Tibial artery (tissue), 4 donors: ENCODE measurements at regions not wholly inside any gene's neighbourhood (a gene's known extent, or its start where the extent isn't known, plus 50 kb on each side); places are given as distances from the start of the nearest gene placed in this dataset.
"Not testable (repeated sequence)": the region's sequence is repeated elsewhere in the genome, so short reads cannot be mapped to it uniquely, and the experiment has no call there.

Experiments used
- DNase-seq, 2 donors: peaks; one replicate each; pipeline ENCODE4 v3.0.0-alpha.2; 2019
- H3K27ac ChIP-seq, 2 donors: fragments of 200-600 bp; sonication (generic) in 1 of 2; 1 replicate in 1 of 2; 2 replicates in 1 of 2; pipeline ENCODE4 v1.5.1; 2018 to 2019; ENCODE audit warnings: mild to moderate bottlenecking in 1 of 2
- H3K27me3 ChIP-seq, 2 donors: fragments of 200-600 bp; sonication (generic) in 1 of 2; one replicate each; pipeline versions ENCODE4 v1.5.1 to v1.6.0; 2016 to 2019
- H3K36me3 ChIP-seq, 3 donors: fragments of 200-600 bp; sonication (generic) in 2 of 3; one replicate each; pipeline ENCODE4 v1.5.1; 2016 to 2019; ENCODE audit warnings: mild to moderate bottlenecking in 2 of 3
- H3K4me1 ChIP-seq, 4 donors: fragments of 200-600 bp; sonication (generic) in 2 of 4; 1 replicate in 3 of 4; 2 replicates in 1 of 4; pipeline ENCODE4 v1.5.1; 2016 to 2019
- H3K4me3 ChIP-seq, 2 donors: fragments of 200-600 bp; sonication (generic) in 1 of 2; 1 replicate in 1 of 2; 2 replicates in 1 of 2; pipeline ENCODE4 v1.5.1; 2018 to 2019; ENCODE audit warnings: mild to moderate bottlenecking in 2 of 2
- H3K9me3 ChIP-seq, 3 donors: fragments of 200-600 bp; sonication (generic) in 1 of 3; one replicate each; pipeline ENCODE4 v1.5.1; 2016 to 2019
- intact Hi-C: fragments of 100-400 bp; cut with DNase I; formaldehyde crosslinking; loops from one replicate; pipeline ENCODE4 v1.15.0; 2023; ENCODE audit warnings: low total_unique reads
- TF ChIP-seq, protein P1 (sequence below), 2 experiments: fragments of 200-600 bp in 1 of 2; fragments of 450-650 bp in 1 of 2; IDR thresholded peaks; one replicate each; pipeline ENCODE4 v1.5.1; 2017 to 2019; ENCODE audit warnings: antibody characterized with exemption in 2 of 2, mild to moderate bottlenecking in 1 of 2, moderate library complexity in 1 of 2

DNA sequence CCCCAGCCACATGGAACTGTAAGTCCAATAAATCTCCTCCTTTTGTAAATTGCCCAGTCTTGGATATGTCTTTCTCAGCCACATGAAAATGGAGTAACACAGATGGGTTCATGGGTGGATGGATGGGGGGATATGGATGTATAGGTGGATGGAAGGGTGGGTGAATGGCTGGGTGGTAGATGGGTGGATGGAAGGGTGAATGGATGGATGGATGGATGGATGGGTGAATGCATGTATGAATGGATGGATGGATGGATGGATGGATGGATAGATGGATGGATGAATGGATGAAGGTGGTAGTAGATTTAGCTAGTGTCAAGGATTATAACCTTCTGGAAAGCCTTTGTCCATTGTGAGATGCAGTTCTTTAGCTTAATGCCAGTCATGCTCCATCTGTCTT, 146.1 kb upstream of the ATP2B2 start:
- H3K27ac ChIP-seq, result no peak overlapping the region
- peaks cover 0 to 3% of the 10 kb centered on the region in 2 donors for H3K27me3 ChIP-seq
- H3K36me3 ChIP-seq, result no peaks in the 10 kb centered on the region
- H3K4me3 ChIP-seq, result no peak overlapping the region
- H3K9me3 ChIP-seq, result no peaks in the 10 kb centered on the region
- DNase-seq, result no peak
- intact Hi-C loops, result no loop called here
- H3K4me1 ChIP-seq, result no peaks in the 10 kb centered on the region
- TF ChIP-seq, protein P1, sequence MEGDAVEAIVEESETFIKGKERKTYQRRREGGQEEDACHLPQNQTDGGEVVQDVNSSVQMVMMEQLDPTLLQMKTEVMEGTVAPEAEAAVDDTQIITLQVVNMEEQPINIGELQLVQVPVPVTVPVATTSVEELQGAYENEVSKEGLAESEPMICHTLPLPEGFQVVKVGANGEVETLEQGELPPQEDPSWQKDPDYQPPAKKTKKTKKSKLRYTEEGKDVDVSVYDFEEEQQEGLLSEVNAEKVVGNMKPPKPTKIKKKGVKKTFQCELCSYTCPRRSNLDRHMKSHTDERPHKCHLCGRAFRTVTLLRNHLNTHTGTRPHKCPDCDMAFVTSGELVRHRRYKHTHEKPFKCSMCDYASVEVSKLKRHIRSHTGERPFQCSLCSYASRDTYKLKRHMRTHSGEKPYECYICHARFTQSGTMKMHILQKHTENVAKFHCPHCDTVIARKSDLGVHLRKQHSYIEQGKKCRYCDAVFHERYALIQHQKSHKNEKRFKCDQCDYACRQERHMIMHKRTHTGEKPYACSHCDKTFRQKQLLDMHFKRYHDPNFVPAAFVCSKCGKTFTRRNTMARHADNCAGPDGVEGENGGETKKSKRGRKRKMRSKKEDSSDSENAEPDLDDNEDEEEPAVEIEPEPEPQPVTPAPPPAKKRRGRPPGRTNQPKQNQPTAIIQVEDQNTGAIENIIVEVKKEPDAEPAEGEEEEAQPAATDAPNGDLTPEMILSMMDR (IDR thresholded peaks at IDR 0.05), result no peak

DNA sequence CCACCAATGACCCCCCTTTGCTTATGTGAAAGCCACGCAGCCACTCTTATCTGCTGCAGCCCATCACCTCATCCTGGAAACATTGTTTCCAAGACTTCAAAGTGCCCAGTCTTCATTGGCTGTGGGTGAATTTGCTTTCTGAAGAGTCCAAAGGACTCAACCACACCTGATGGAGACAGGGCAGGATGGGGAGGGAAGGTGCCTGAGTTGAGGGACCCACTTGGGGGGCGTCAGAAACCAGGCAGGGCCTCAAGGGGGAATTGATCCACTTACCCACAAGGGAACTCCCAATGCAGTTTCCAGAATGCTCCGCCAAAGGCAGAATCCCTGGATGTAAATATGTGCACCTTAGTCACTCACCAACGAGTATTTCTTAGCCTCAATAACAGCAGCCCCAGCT, 147.9 kb upstream of the ATP2B2 start:
- H3K36me3 ChIP-seq, result no peaks in the 10 kb centered on the region
- intact Hi-C loops, result no loop called here
- H3K27me3 ChIP-seq, result peaks cover 0 to 3% of the 10 kb centered on the region in 2 donors
- no peaks in the 10 kb centered on the region for H3K4me1 ChIP-seq
- H3K9me3 ChIP-seq, result no peaks in the 10 kb centered on the region
- no peak overlapping the region for H3K27ac ChIP-seq
- H3K4me3 ChIP-seq, result no peak overlapping the region
- TF ChIP-seq, protein P1 (IDR thresholded peaks at IDR 0.05), result no peak
- no peak for DNase-seq

DNA sequence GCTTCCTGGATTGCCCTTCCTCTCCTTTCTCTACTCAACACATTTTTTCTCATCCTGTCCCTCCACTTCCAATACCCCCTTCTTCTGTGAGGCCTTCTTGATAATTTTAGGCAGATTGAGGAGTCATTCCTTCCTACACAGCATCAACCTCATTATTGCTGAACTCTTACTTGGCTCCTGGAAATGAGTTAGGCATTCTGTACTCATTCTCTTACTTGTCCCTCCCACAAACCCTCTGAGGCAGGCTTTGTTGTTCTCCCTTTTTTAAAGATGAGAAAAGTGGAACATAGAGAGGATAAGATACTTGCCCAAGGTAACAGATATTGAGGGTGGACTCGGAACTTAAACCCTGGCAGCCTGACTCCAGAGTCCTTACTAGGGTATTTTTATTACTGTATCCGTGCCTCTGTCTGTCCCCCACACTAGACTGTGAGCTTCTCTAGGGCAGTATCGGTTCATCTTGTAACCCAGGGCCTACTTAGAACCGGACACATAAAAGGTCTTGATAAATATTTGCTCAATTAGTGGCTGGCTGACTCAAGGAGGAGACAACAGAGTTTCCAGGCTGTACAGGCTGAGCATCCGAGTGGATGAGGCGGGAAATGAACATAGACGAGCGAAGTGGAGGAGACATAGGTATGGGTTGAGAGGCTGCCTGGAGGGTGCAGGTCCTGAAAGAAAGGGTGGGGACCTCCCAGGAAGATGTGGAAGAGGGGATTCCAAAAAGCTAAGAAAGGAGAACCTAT, 148.7 kb upstream of the ATP2B2 start:
- intact Hi-C loops, result no loop called here
- H3K9me3 ChIP-seq, result no peaks in the 10 kb centered on the region
- H3K36me3 ChIP-seq, result no peaks in the 10 kb centered on the region
- TF ChIP-seq, protein P1 (IDR thresholded peaks at IDR 0.05), result no peak
- DNase-seq, result no peak
- H3K4me3 ChIP-seq, result no peak overlapping the region
- H3K27ac ChIP-seq, result no peak overlapping the region
- H3K27me3 ChIP-seq, result peaks cover 0 to 3% of the 10 kb centered on the region in 2 donors
- no peaks in the 10 kb centered on the region for H3K4me1 ChIP-seq

DNA sequence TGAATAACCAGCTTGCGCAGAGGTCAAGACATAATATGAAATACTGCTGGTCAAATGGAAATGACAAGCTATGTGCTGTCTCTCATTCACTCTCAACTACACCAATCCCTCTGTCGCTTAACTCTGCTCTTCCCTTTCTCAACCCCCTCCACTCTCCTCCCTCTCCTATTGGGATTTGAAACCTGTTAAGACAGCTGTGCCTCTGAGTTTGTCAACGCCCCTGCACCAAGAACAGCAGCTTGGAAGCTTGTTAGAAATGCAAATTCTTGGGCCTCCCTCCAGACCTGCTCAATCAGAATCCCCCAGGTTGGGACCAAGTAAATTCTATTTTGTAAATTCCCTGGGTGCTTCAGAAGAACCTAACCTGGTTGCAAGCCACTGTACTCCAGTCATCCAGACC, 149.7 kb upstream of the ATP2B2 start:
- no peaks in the 10 kb centered on the region for H3K36me3 ChIP-seq
- TF ChIP-seq, protein P1 (IDR thresholded peaks at IDR 0.05), result no peak
- H3K27ac ChIP-seq, result no peak overlapping the region
- H3K9me3 ChIP-seq, result no peaks in the 10 kb centered on the region
- H3K4me1 ChIP-seq, result no peaks in the 10 kb centered on the region
- no peak overlapping the region for H3K4me3 ChIP-seq
- no peak for DNase-seq
- peaks cover 0 to 3% of the 10 kb centered on the region in 2 donors for H3K27me3 ChIP-seq
- intact Hi-C loops, result no loop called here

DNA sequence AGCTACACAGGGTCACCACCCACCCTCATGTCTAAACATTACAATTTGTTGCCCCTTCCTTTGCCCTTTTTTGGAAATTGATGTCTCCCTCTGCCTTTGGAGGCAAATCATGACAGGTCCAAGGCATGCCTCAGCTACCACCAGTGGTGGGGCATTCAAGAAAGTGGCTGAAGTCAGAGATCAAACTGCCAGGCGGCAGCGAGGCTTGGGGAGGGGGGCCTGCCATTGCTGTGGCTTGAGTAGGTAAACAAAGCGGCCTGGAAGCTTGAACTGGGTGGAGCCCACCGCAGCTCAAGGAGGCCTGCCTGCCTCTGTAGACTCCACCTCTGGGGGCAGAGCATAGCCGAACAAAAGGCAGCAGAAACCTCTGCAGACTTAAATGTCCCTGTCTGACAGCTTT, 152.0 kb upstream of the ATP2B2 start:
- DNase-seq, H3K4me3 ChIP-seq, H3K9me3 ChIP-seq, H3K4me1 ChIP-seq, H3K27ac ChIP-seq, intact Hi-C loops, H3K27me3 ChIP-seq, H3K36me3 ChIP-seq: not testable (repeated sequence)

DNA sequence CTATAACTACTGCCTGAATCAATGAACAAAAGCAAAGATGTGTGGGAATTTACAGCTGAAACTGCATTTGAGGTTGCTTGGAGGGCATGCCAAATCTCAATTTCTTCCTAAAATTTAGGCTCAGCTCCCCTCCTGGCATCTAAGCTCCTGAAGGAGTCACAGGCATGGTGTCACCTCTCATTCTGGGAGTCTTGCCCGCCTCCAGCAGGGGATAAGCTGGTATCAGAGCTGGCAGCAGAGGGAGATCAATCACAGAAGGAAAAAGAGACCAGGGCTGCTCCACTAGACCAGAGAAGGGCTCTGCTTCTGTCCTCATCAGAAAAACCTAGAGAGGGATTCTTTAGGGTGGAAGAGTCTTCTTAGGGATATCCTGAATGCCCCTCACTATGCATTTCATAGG, 150.4 kb upstream of the SLC6A11 start:
- Histone ChIP-seq H3K4me1 (no peaks in the 10 kb centered on the region), H3K4me3 (no peak overlapping the region), H3K27me3 (peaks cover 0 to 36% of the 10 kb centered on the region in 2 donors), H3K36me3 (no peaks in the 10 kb centered on the region), H3K9me3 (no peaks in the 10 kb centered on the region), H3K27ac (no peak overlapping the region)
- no peak for DNase-seq
- intact Hi-C loops, result no loop called here
- TF ChIP-seq, protein P1 (IDR thresholded peaks at IDR 0.05), result no peak
